Adrenal gland (tissue), 5 donors: ENCODE measurements at regions not wholly inside any gene's neighbourhood (a gene's known extent, or its start where the extent isn't known, plus 50 kb on each side); places are given as distances from the start of the nearest gene placed in this dataset.
"Not testable (repeated sequence)": the region's sequence is repeated elsewhere in the genome, so short reads cannot be mapped to it uniquely, and the experiment has no call there.

ENCODE experiments used
- POLR2A ChIP-seq, 2 donors: fragments of 450-650 bp; IDR thresholded peaks; one replicate each; pipeline ENCODE4 v1.6.1; 2017; ENCODE audit warnings: antibody characterized with exemption in 2 of 2, mild to moderate bottlenecking in 2 of 2, moderate library complexity in 1 of 2
- TF ChIP-seq, protein P1 (sequence below), 6 experiments: fragments of 450-650 bp in 4 of 6; fragments of 200-600 bp in 2 of 6; sonication (generic) in 1 of 6; IDR thresholded peaks; 1 replicate in 5 of 6; 2 replicates in 1 of 6; pipeline versions ENCODE4 v1.5.1 to v1.8.0; 2016 to 2021; ENCODE audit warnings: antibody characterized with exemption in 6 of 6, mild to moderate bottlenecking in 2 of 6, moderate library complexity in 1 of 6
- donor health status: DM: no; HTN: no; CAD: no.

GRCh38 chr17:30609682-30610081 lies 132.5 kb downstream of the GOSR1 start:
- TF ChIP-seq, protein P1, sequence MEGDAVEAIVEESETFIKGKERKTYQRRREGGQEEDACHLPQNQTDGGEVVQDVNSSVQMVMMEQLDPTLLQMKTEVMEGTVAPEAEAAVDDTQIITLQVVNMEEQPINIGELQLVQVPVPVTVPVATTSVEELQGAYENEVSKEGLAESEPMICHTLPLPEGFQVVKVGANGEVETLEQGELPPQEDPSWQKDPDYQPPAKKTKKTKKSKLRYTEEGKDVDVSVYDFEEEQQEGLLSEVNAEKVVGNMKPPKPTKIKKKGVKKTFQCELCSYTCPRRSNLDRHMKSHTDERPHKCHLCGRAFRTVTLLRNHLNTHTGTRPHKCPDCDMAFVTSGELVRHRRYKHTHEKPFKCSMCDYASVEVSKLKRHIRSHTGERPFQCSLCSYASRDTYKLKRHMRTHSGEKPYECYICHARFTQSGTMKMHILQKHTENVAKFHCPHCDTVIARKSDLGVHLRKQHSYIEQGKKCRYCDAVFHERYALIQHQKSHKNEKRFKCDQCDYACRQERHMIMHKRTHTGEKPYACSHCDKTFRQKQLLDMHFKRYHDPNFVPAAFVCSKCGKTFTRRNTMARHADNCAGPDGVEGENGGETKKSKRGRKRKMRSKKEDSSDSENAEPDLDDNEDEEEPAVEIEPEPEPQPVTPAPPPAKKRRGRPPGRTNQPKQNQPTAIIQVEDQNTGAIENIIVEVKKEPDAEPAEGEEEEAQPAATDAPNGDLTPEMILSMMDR (IDR thresholded peaks at IDR 0.05) = not testable (repeated sequence)
- not testable (repeated sequence) for TF ChIP-seq POLR2A (IDR thresholded peaks at IDR 0.05)
